HEK293 (cell line): ENCODE measurements at regions not wholly inside any gene's neighbourhood (a gene's known extent, or its start where the extent isn't known, plus 50 kb on each side); places are given as distances from the start of the nearest gene placed in this dataset.
"Not testable (repeated sequence)": the region's sequence is repeated elsewhere in the genome, so short reads cannot be mapped to it uniquely, and the experiment has no call there.

Experiments used
- CTCF ChIA-PET: fragments of 350-600 bp; formaldehyde crosslinking; extraction: SDS; loops from one replicate; lab custom pipeline; 2021; ENCODE audit warnings: antibody characterized with exemption; lab: Yijun Ruan, JAX
- POLR2A ChIA-PET: fragments of 300-600 bp; formaldehyde crosslinking; extraction: SDS; loops from one replicate; lab custom pipeline; 2020; ENCODE audit warnings: antibody characterized with exemption, inconsistent platforms; lab: Yijun Ruan, JAX
- H3K27ac ChIP-seq: fragments of 200-500 bp; sonication (Bioruptor generic); 2 replicates; pipeline ENCODE4 v1.5.1; 2014; ENCODE audit warnings: low read depth, low read length, control low read depth, inconsistent platforms; ENCODE audit errors: extremely low read depth
- H3K36me3 ChIP-seq, 2 experiments: fragments of 200-500 bp in 1 of 2; sonication (Bioruptor generic) in 1 of 2; 1 replicate in 1 of 2; 2 replicates in 1 of 2; pipeline ENCODE4 v1.5.1; 2014 to 2017; ENCODE audit warnings: inconsistent platforms in 2 of 2, low read length in 2 of 2; ENCODE audit not compliant: control insufficient read depth in 2 of 2, insufficient read depth in 1 of 2
- H3K4me1 ChIP-seq: fragments of 200-500 bp; sonication (Bioruptor generic); 2 replicates; pipeline ENCODE4 v1.5.1; 2014; ENCODE audit warnings: mild to moderate bottlenecking, low read length, inconsistent platforms; ENCODE audit not compliant: control insufficient read depth, insufficient read depth
- H3K4me3 ChIP-seq: 2 replicates; pipeline ENCODE4 v1.5.1; 2011; ENCODE audit warnings: low read depth, mild to moderate bottlenecking, control low read depth, low read length, moderate library complexity
- H3K9me3 ChIP-seq: fragments of 200-500 bp; sonication (Bioruptor generic); 2 replicates; pipeline ENCODE4 v1.5.1; 2014; ENCODE audit warnings: low read depth, low read length, inconsistent platforms; ENCODE audit not compliant: control insufficient read depth, insufficient read depth
- GLI2 ChIP-seq: fragments of 450-650 bp; formaldehyde crosslinking; IDR thresholded peaks from 2 replicates; pipeline ENCODE4; 2017; ENCODE audit warnings: missing biosample characterization, missing genetic modification characterization, low read depth, borderline replicate concordance
- KLF7 ChIP-seq: fragments of 450-650 bp; formaldehyde crosslinking; IDR thresholded peaks from 2 replicates; pipeline ENCODE4 v1.5.1; 2016; ENCODE audit warnings: missing biosample characterization, missing genetic modification characterization, borderline replicate concordance
- SETDB1 ChIP-seq: IDR thresholded peaks from one replicate; pipeline ENCODE4 v1.6.1; 2017; ENCODE audit warnings: mild to moderate bottlenecking, low read length, moderate library complexity, mixed read lengths; ENCODE audit not compliant: insufficient read length
- ZBTB11 ChIP-seq: fragments of 450-650 bp; formaldehyde crosslinking; conservative IDR thresholded peaks from 2 replicates; pipeline ENCODE4 v1.5.1; 2016; ENCODE audit warnings: low read depth, missing biosample characterization, missing genetic modification characterization
- ZBTB17 ChIP-seq: fragments of 450-650 bp; formaldehyde crosslinking; IDR thresholded peaks from 2 replicates; pipeline ENCODE4 v1.5.1; 2016; ENCODE audit warnings: missing biosample characterization, missing genetic modification characterization
- ZBTB20 ChIP-seq: fragments of 450-650 bp; formaldehyde crosslinking; IDR thresholded peaks from 2 replicates; pipeline ENCODE4 v1.5.1; 2016; ENCODE audit warnings: missing biosample characterization, missing genetic modification characterization
- ZBTB21 ChIP-seq: fragments of 450-650 bp; formaldehyde crosslinking; IDR thresholded peaks from 2 replicates; pipeline ENCODE4 v1.5.1; 2017; ENCODE audit warnings: missing biosample characterization, missing genetic modification characterization
- ZBTB7A ChIP-seq: fragments of 450-650 bp; formaldehyde crosslinking; IDR thresholded peaks from 2 replicates; pipeline ENCODE4 v1.5.1; 2016; ENCODE audit warnings: low read depth, missing biosample characterization, missing genetic modification characterization
- ZFP3 ChIP-seq: fragments of 450-650 bp; formaldehyde crosslinking; IDR thresholded peaks from 2 replicates; pipeline ENCODE4 v1.5.1; 2016; ENCODE audit warnings: low read depth, missing biosample characterization, missing genetic modification characterization
- ZFP41 ChIP-seq: fragments of 450-650 bp; formaldehyde crosslinking; IDR thresholded peaks from 2 replicates; pipeline ENCODE4 v1.5.1; 2016; ENCODE audit warnings: missing biosample characterization, missing genetic modification characterization, borderline replicate concordance
- ZNF140 ChIP-seq: fragments of 450-650 bp; formaldehyde crosslinking; IDR thresholded peaks from 2 replicates; pipeline ENCODE4 v1.5.1; 2016; ENCODE audit warnings: missing biosample characterization, missing genetic modification characterization
- ZNF221 ChIP-seq: fragments of 450-650 bp; formaldehyde crosslinking; IDR thresholded peaks from 2 replicates; pipeline ENCODE4 v1.5.1; 2017; ENCODE audit warnings: missing biosample characterization, missing genetic modification characterization, borderline replicate concordance
- ZNF24 ChIP-seq: fragments of 450-650 bp; formaldehyde crosslinking; IDR thresholded peaks from 2 replicates; pipeline ENCODE4 v1.5.1; 2016; ENCODE audit warnings: missing biosample characterization, missing genetic modification characterization
- ZNF324 ChIP-seq: fragments of 450-650 bp; formaldehyde crosslinking; IDR thresholded peaks from 2 replicates; pipeline ENCODE4 v1.5.1; 2016; ENCODE audit warnings: missing biosample characterization, missing genetic modification characterization
- ZNF37A ChIP-seq: fragments of 450-650 bp; IDR thresholded peaks from 2 replicates; pipeline ENCODE4 v1.5.1; 2018; ENCODE audit warnings: missing biosample characterization, missing genetic modification characterization
- ZNF391 ChIP-seq: fragments of 450-650 bp; formaldehyde crosslinking; IDR thresholded peaks from 2 replicates; pipeline ENCODE4 v1.5.1; 2016; ENCODE audit warnings: low read depth, missing biosample characterization, missing genetic modification characterization, borderline replicate concordance
- ZNF404 ChIP-seq: fragments of 450-650 bp; formaldehyde crosslinking; IDR thresholded peaks from 2 replicates; pipeline ENCODE4 v1.5.1; 2017; ENCODE audit warnings: missing biosample characterization, missing genetic modification characterization
- ZNF416 ChIP-seq: fragments of 450-650 bp; formaldehyde crosslinking; IDR thresholded peaks from 2 replicates; pipeline ENCODE4 v1.5.1; 2016; ENCODE audit warnings: missing biosample characterization, missing genetic modification characterization
- ZNF426 ChIP-seq: fragments of 450-650 bp; formaldehyde crosslinking; IDR thresholded peaks from 2 replicates; pipeline ENCODE4 v1.5.1; 2017; ENCODE audit warnings: missing biosample characterization, missing genetic modification characterization, mild to moderate bottlenecking, inconsistent platforms, moderate library complexity
- ZNF473 ChIP-seq: fragments of 450-650 bp; formaldehyde crosslinking; IDR thresholded peaks from 2 replicates; pipeline ENCODE4 v1.5.1; 2017; ENCODE audit warnings: missing biosample characterization, missing genetic modification characterization
- ZNF514 ChIP-seq: fragments of 450-650 bp; formaldehyde crosslinking; IDR thresholded peaks from 2 replicates; pipeline ENCODE4 v1.5.1; 2016; ENCODE audit warnings: missing biosample characterization, missing genetic modification characterization
- ZNF529 ChIP-seq: fragments of 450-650 bp; formaldehyde crosslinking; IDR thresholded peaks from 2 replicates; pipeline ENCODE4 v1.5.1; 2017; ENCODE audit warnings: missing genetic modification characterization, missing biosample characterization; ENCODE audit not compliant: insufficient replicate concordance
- ZNF580 ChIP-seq: fragments of 450-650 bp; formaldehyde crosslinking; IDR thresholded peaks from 2 replicates; pipeline ENCODE4 v1.5.1; 2016; ENCODE audit warnings: missing biosample characterization, missing genetic modification characterization
- ZNF585B ChIP-seq: fragments of 450-650 bp; formaldehyde crosslinking; IDR thresholded peaks from 2 replicates; pipeline ENCODE4 v1.5.1; 2016; ENCODE audit warnings: missing biosample characterization, missing genetic modification characterization
- ZNF660 ChIP-seq: fragments of 450-650 bp; IDR thresholded peaks from 2 replicates; pipeline ENCODE4 v1.5.1; 2018; ENCODE audit warnings: missing biosample characterization, mild to moderate bottlenecking, missing genetic modification characterization
- ZNF792 ChIP-seq: fragments of 450-650 bp; formaldehyde crosslinking; IDR thresholded peaks from 2 replicates; pipeline ENCODE4 v1.5.1; 2016; ENCODE audit warnings: missing biosample characterization, missing genetic modification characterization

GRCh38 chr14:45650754-45651153 lies 397.8 kb upstream of the MIS18BP1 start:
- ChIA-PET POLR2A (no interaction called here), CTCF (interaction anchor here (0.8 to 1.2 kb wide), 3 partner anchors 59 to 102 kb away, joined by 3 to 4 read pairs (median 3); no protein-coding TSS in a partner anchor)
- no peaks in the 10 kb centered on the region for H3K4me1 ChIP-seq
- TF ChIP-seq KLF7 (tag by site-specific recombination) (no peak), ZBTB21 (tag by site-specific recombination) (no peak), ZBTB11 (tag by site-specific recombination) (no peak), ZFP3 (tag by site-specific recombination) (no peak), ZNF416 (tag by site-specific recombination) (no peak)
- no peaks in the 10 kb centered on the region for H3K9me3 ChIP-seq
- H3K36me3 ChIP-seq: no peaks in the 10 kb centered on the region
- H3K27ac ChIP-seq: no peak overlapping the region
- no peak overlapping the region for H3K4me3 ChIP-seq

GRCh38 chr14:45649051-45649450 lies 396.0 kb upstream of the MIS18BP1 start:
- ChIA-PET CTCF (no interaction called here), POLR2A (no interaction called here)
- H3K4me3 ChIP-seq: no peak overlapping the region
- no peaks in the 10 kb centered on the region for H3K4me1 ChIP-seq
- TF ChIP-seq ZNF473: no peak
- no peak for TF ChIP-seq ZNF514 (tag by site-specific recombination)
- TF ChIP-seq ZNF140 (tag by site-specific recombination): no peak
- no peak for TF ChIP-seq GLI2 (tag by site-specific recombination)
- TF ChIP-seq ZNF221 (tag by site-specific recombination): no peak
- no peak for TF ChIP-seq ZNF24 (tag by site-specific recombination)
- no peak for TF ChIP-seq ZNF324
- TF ChIP-seq ZBTB20 (tag by site-specific recombination): no peak
- no peak for TF ChIP-seq ZNF585B (tag by site-specific recombination)
- no peak for TF ChIP-seq ZNF660 (tag by site-specific recombination)
- TF ChIP-seq ZBTB17 (tag by site-specific recombination): no peak
- no peak for TF ChIP-seq ZNF529 (tag by site-specific recombination)
- TF ChIP-seq ZNF404 (tag by site-specific recombination): no peak
- TF ChIP-seq ZNF792 (tag by site-specific recombination): no peak
- no peak for TF ChIP-seq ZBTB7A
- no peak for TF ChIP-seq KLF7 (tag by site-specific recombination)
- no peak for TF ChIP-seq ZNF37A (tag by site-specific recombination)
- TF ChIP-seq ZNF426 (tag by site-specific recombination): no peak
- no peak overlapping the region for H3K27ac ChIP-seq
- H3K9me3 ChIP-seq: no peaks in the 10 kb centered on the region
- no peaks in the 10 kb centered on the region for H3K36me3 ChIP-seq

GRCh38 chr14:45641541-45641940 lies 388.5 kb upstream of the MIS18BP1 start:
- POLR2A ChIA-PET: no interaction called here
- H3K27ac ChIP-seq: no peak overlapping the region

GRCh38 chr14:45634651-45635441 lies 381.8 kb upstream of the MIS18BP1 start:
- H3K4me1 ChIP-seq, H3K27ac ChIP-seq, H3K9me3 ChIP-seq, H3K4me3 ChIP-seq, H3K36me3 ChIP-seq, POLR2A ChIA-PET, CTCF ChIA-PET: not testable (repeated sequence)

More at GRCh38 chr14:45641541-45641940, 388.5 kb upstream of the MIS18BP1 start:
- H3K9me3 ChIP-seq: no peaks in the 10 kb centered on the region
- TF ChIP-seq ZNF580 (tag by site-specific recombination) (no peak), ZNF391 (no peak), SETDB1 (no peak), ZFP41 (no peak), ZFP3 (tag by site-specific recombination) (no peak)
- TF ChIP-seq, all 188 proteins: peak for 0
- H3K36me3 ChIP-seq: no peaks in the 10 kb centered on the region
- no peaks in the 10 kb centered on the region for H3K4me1 ChIP-seq
- no peak overlapping the region for H3K4me3 ChIP-seq
- CTCF ChIA-PET: no interaction called here
